Stimulated activated CD4-positive, alpha-beta T cell treated with anti-CD3 and anti-CD28 coated beads, Interleukin-1b, Interleukin-23, amount 100 ng/mL, for 4 hours (primary cell): ENCODE measurements at regions not wholly inside any gene's neighbourhood (a gene's known extent, or its start where the extent isn't known, plus 50 kb on each side); places are given as distances from the start of the nearest gene placed in this dataset.

Experiments
- DNase-seq, 2 donors: peaks; one replicate each; pipeline ENCODE4 v3.0.0-alpha.2; 2020; ENCODE audit warnings: low read depth in 2 of 2

DNA sequence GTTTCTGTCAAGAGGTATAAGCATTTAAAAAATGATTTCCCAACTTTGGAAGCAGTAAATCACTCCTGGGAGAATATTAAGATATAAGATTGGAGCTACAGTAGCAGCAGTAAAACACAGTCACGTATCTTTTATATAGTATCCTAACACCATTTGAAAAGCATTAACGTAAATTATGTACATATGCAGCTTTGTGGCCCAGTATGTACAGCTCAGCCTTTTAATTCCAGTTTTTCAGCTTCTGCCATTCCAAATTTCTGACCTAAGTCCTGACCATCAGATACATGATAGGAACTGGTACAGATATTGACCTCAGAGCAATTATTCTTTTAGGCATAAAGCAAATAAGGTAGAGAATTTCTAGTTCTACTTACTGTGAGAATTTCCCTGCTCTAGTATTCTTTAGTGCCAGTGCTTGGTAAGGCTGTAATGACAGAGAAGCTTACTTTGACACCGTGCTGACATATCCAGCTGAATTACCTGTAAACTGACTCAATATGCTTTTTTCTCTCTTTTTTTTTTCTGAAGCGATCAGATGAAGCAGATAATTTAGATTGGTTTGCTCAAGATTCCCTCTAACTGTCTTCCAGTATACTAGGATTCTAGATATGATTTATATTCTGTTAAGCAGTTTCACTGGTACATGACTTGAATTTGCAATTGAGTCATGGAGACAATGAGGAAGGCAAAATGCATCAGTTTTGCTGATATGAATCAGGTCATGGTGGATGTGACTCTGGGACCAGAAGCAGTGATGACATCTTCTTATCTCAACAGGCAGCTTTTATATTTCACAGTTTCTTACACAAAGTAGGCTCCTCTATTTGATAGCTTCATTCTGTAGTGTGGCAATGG, 703.6 kb downstream of the SLITRK6 start:
- no peak for DNase-seq

DNA sequence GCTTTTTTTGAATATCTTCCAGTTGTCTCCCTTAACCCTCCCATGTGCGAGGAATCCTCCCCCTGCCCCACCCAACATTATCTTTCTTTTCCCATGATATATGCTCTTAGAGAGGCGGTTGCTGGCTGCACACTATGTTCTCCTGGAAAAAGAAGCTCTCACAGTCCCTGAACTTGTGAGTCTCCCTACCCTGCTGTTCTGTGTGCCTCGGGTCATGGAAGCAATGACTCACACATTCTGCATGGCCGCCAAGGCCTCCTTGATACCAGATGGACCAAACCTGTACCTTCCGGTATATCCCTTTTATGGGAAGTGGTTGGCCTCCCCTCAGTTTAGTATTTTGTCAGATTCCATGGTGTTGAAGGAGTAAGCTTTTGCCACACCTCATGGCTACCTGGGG, 705.4 kb downstream of the SLITRK6 start:
- DNase-seq: no peak

GRCh38 chr13:85091631-85092234, 707.5 kb downstream of the SLITRK6 start:
- no peak for DNase-seq

DNA sequence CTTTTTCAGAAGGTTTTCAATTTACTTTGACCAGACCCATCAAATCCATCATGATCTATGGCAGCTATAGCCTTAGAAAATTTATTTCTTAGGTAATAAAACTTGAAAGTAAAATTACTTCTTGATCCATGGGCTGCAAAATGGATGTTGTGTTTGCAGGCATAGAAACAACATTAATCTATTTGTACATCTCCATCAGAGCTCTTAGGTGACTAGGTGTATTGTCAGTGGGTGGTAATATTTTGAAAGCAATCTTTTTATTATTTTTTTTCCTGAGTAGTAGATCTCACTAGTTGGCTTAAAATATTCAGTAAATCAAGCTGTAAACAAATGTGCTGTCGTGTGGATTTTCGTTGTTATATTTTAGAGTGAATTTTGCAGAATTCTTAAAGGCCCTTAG, 710.0 kb downstream of the SLITRK6 start:
- DNase-seq: no peak

GRCh38 chr13:85080691-85081090, 718.5 kb downstream of the SLITRK6 start:
- no peak for DNase-seq

- DNase-seq: no peak
Observed at GRCh38 chr13:85076343-85076742, 722.9 kb downstream of the SLITRK6 start.

DNA sequence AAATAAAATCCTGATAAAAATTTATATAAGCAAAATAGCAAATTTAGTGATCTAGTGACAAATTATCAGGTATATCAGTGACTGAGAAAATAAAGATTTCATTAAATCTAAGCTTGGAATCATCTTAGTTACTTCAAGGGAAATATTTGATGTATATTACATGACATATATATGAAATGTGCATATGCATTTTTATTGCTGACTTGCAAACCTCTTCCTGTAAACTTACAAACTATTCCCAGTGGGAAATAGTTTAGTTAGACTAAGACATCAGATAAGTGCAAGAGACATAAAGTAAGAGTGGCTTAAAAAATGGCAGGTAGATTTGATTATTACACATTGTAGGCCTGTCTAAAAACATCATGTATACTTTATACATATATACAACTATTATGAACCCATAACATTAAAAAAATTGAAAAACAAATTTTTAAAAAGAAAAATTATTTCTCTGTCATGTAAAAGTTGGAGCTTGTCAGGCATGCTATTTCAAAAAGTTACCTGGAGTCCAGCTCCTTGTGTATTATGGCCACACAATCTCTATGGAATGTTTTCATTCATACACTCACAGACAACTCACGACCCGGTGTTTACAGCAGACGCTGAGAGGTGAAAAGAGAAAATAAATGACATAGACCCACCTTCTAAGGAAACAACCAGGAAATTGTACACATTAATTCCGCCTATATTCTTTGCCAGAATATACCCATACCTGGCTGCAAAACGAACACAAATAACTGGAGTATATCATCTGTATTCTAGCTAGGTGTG, 724.5 kb downstream of the SLITRK6 start:
- DNase-seq: no peak

GRCh38 chr13:85068231-85068630, 731.0 kb downstream of the SLITRK6 start:
- no peak for DNase-seq

- no peak for DNase-seq
Observed at GRCh38 chr13:85040215-85040614, 759.0 kb downstream of the SLITRK6 start.

GRCh38 chr13:85031771-85032170, 767.4 kb downstream of the SLITRK6 start:
- no peak for DNase-seq

DNA sequence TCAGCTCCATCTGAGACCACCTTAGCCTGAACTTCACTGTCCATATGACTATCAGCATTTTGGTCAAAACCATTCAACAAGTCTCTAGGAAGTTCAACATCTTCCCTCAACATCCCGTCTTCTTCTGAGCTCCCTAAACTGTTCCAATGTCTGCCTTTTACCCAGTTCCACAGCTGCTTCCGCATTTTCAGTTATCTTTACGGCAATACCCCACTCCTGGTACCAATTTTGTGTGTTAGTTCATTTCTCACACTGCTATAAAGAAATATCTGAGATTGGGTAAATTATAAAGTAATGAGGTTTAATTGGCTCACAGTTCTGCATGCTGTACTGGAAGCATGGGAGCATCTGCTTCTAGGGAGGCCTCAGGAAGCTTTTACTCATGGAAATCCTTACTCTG, 771.2 kb downstream of the SLITRK6 start:
- no peak for DNase-seq

DNA sequence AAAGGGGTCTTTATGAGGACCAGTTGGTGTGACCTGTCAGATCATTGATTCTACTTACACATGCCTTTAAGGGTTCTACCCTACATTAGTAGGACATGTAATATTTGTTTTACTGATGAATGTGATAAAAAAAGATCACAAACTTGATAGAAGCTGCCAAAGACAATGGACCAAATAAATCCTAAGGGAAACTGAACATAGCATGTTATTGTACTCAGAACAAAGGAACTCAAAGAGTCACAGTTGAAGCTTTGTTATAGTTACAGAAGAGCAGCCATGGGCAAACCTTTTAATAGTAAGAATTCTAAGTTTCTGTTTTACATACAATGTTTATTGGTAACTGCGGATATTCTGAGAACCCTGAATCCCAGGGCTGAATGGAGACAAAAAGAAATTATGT, 780.1 kb downstream of the SLITRK6 start:
- DNase-seq: no peak

GRCh38 chr13:85013006-85013405, 786.2 kb downstream of the SLITRK6 start:
- no peak for DNase-seq

GRCh38 chr13:85009447-85009846, 789.8 kb downstream of the SLITRK6 start:
- DNase-seq: no peak

DNA sequence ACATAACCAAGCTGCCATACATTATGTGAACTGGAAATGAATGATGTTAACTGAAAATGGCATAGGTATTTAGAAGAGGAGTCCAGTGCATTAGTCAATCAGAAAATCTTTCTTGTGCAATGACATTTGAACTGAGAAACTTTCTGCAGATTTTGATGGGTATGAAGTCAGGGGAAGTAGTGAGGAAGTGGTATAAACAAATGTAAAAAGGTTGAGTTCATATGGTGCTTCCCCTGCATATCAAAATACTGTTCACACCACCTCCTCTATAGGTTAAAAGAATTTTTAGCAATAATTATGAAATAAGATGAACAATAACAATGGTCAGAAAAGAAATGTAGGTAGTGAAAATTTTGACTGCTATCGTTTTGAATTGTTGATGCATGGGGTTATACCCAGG, 800.0 kb downstream of the SLITRK6 start:
- no peak for DNase-seq

- no peak for DNase-seq
Observed at GRCh38 chr13:84998681-84999080, 800.5 kb downstream of the SLITRK6 start.

DNA sequence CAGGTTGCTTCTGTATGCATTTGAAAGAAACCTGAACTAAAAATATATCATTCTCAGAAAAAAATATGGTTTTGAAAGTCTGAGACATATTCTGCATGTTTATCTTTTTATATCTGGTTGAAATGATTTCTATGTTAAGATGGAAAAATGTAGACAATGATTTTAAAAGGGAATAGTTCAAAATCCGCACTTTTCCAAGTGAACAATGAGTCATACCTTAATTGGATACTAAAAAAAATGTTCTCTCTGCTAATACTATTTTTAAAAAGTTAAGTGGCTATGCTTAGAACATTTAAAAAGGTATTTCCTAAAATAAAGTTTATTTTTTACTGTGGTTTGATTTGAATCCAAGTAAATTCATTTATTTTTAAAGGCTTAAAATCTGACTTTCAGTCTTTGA, 801.4 kb downstream of the SLITRK6 start:
- DNase-seq: no peak

GRCh38 chr13:84994582-84994981, 804.6 kb downstream of the SLITRK6 start:
- DNase-seq: no peak

GRCh38 chr13:84985860-84986259, 813.4 kb downstream of the SLITRK6 start:
- no peak for DNase-seq

- no peak for DNase-seq
Observed at GRCh38 chr13:84983321-84983720, 815.9 kb downstream of the SLITRK6 start.

DNA sequence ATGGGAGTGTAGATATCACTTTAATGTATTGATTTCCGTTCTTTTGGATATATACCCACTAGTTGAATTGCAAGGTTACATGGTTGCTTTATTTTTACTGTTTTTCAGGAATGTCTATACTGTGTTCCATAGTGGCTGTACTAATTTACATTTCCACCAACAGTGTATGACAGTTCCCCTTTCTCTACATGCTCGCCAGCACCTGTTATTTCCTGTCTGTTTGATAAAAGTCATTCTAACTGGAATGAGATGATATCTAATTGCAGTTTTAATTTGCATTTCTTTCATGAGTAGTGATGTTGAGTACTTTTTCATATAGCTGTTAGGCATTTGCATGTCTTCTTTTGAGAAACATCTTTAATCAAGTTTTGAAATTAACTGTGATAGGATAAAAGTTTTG, 818.6 kb downstream of the SLITRK6 start:
- no peak for DNase-seq

GRCh38 chr13:84978851-84979250, 820.4 kb downstream of the SLITRK6 start:
- DNase-seq: no peak

DNA sequence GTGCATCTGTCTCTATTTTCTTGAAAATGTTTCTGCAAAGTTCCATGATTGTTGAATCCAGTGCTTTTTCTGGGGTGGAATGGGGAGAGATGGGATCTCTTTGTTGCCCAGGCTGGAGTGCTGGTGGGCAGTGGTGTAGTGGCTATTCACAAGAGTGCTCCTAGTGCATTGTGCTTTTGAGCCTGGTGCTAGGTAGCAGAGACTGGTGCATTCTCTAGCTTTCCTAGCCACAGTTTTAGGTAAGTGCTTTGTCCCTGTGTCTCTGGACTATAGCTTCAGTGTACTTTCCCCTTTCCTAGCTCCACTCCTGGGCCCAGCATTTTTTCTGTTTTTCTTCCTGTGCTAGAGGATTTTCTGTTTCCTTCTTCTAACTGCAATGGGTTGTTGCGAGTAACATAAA, 825.6 kb downstream of the SLITRK6 start:
- DNase-seq: no peak
